ENCODE measurements at regions not wholly inside any gene's neighbourhood (a gene's known extent, or its start where the extent isn't known, plus 50 kb on each side); places are given as distances from the start of the nearest gene placed in this dataset.

- TF ChIP-seq CTCF (IDR thresholded peaks at IDR 0.05; ENCODE audit: low read depth, low read length): no peak
- no peak overlapping the region for H3K4me3 ChIP-seq (ENCODE audit: low read depth, low read length)
These were observed 707.3 kb upstream of the FOXG1 start for GRCh38 chr14:28059254-28059653.

GRCh38 chr14:28061006-28061405 lies 705.6 kb upstream of the FOXG1 start:
- no peak for TF ChIP-seq CTCF (IDR thresholded peaks at IDR 0.05; ENCODE audit: low read depth, low read length)

GRCh38 chr14:28077021-28077420 lies 689.6 kb upstream of the FOXG1 start:
- no peak overlapping the region for H3K4me3 ChIP-seq (ENCODE audit: low read depth, low read length)
- TF ChIP-seq CTCF (IDR thresholded peaks at IDR 0.05; ENCODE audit: low read depth, low read length): no peak

More at GRCh38 chr14:28061006-28061405, 705.6 kb upstream of the FOXG1 start:
- H3K4me3 ChIP-seq (ENCODE audit: low read depth, low read length): no peak overlapping the region

GRCh38 chr14:28083389-28083788 lies 683.2 kb upstream of the FOXG1 start:
- H3K4me3 ChIP-seq (ENCODE audit: low read depth, low read length): no peak overlapping the region

GRCh38 chr14:28088125-28088524 lies 678.5 kb upstream of the FOXG1 start:
- no peak for TF ChIP-seq CTCF (IDR thresholded peaks at IDR 0.05; ENCODE audit: low read depth, low read length)
- no peak overlapping the region for H3K4me3 ChIP-seq (ENCODE audit: low read depth, low read length)

More at GRCh38 chr14:28083389-28083788, 683.2 kb upstream of the FOXG1 start:
- no peak for TF ChIP-seq CTCF (IDR thresholded peaks at IDR 0.05; ENCODE audit: low read depth, low read length)

GRCh38 chr14:28097585-28097984 lies 669.0 kb upstream of the FOXG1 start:
- H3K4me3 ChIP-seq (ENCODE audit: low read depth, low read length): no peak overlapping the region
- no peak for TF ChIP-seq CTCF (IDR thresholded peaks at IDR 0.05; ENCODE audit: low read depth, low read length)

- no peak for TF ChIP-seq CTCF (IDR thresholded peaks at IDR 0.05; ENCODE audit: low read depth, low read length)
These were observed 667.7 kb upstream of the FOXG1 start for GRCh38 chr14:28098856-28099255.

More at GRCh38 chr14:28098856-28099255, 667.7 kb upstream of the FOXG1 start:
- no peak overlapping the region for H3K4me3 ChIP-seq (ENCODE audit: low read depth, low read length)
